Fibroblast of villous mesenchyme (primary cell): ENCODE measurements at regions not wholly inside any gene's neighbourhood (a gene's known extent, or its start where the extent isn't known, plus 50 kb on each side); places are given as distances from the start of the nearest gene placed in this dataset.

Experiments used
- DNase-seq: peaks from one replicate; pipeline ENCODE4 v3.0.0-alpha.2; 2010; ENCODE audit warnings: low read depth
- H3K4me3 ChIP-seq: 2 replicates; pipeline ENCODE4 v1.5.1; 2011; ENCODE audit warnings: low read depth, mild to moderate bottlenecking, low read length
- TF ChIP-seq, protein P1 (sequence below): IDR thresholded peaks from 2 replicates; pipeline ENCODE4 v1.5.1; 2012; ENCODE audit warnings: low read depth, mild to moderate bottlenecking, low read length; ENCODE audit not compliant: insufficient read depth

DNA sequence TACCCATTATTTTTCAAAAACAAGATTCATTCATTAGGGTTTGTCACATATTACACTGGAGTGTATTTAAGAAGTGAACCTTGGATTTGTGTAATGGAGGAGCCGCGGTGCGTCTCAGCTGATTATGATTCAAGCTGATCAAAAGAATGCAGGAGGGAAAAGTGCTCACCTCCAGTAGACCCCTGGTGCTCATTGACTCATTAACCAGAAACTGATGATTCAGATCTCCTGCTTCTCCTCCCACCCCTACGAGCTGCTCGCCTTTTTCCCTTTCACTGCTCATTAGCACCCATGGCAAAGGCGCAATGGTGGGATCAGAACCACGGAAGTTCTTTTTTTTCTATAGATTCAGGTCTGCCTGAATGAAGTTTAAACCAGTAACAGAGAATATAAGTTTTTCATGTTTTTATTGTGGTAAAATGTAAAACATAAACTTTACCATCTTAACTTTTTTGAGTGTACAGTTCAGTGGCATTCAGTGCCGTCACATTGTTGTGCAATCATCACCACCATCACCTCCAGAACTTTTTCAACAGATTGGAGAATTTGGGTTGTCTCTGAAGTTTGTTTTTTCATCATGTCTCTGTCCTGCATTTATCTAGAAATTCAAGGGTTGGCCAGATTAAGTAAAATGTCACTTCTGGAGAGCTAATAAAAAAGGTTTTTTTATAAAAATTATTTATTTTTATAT, 101.6 kb downstream of the LINC00237 start:
- no peak for DNase-seq
- no peak overlapping the region for H3K4me3 ChIP-seq
- TF ChIP-seq, protein P1, sequence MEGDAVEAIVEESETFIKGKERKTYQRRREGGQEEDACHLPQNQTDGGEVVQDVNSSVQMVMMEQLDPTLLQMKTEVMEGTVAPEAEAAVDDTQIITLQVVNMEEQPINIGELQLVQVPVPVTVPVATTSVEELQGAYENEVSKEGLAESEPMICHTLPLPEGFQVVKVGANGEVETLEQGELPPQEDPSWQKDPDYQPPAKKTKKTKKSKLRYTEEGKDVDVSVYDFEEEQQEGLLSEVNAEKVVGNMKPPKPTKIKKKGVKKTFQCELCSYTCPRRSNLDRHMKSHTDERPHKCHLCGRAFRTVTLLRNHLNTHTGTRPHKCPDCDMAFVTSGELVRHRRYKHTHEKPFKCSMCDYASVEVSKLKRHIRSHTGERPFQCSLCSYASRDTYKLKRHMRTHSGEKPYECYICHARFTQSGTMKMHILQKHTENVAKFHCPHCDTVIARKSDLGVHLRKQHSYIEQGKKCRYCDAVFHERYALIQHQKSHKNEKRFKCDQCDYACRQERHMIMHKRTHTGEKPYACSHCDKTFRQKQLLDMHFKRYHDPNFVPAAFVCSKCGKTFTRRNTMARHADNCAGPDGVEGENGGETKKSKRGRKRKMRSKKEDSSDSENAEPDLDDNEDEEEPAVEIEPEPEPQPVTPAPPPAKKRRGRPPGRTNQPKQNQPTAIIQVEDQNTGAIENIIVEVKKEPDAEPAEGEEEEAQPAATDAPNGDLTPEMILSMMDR = no peak

DNA sequence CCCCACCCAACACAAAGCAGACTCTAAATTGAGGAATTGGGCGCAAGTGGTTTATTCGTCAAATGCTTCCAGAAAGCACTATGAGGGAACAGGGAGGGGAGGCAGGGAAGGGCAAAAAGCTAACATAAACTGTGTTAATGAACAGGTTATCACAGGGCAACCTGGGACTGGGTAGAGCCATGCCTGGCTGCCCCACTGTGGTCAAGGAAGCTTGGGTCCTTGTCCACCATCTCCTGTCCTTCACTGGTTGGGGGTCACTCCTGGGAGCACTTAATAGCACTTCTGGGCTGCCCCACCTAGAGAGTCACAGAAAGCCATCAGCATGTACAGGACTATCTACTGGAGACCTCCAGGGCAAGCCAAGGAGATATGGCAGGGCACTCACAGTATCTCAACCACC, 102.3 kb downstream of the LINC00237 start:
- TF ChIP-seq, protein P1 = no peak

GRCh38 chr20:21002486-21002885, 103.7 kb downstream of the LINC00237 start:
- TF ChIP-seq, protein P1 = no peak
- DNase-seq = no peak

More for the DNA sequence above, 102.3 kb downstream of the LINC00237 start:
- no peak overlapping the region for H3K4me3 ChIP-seq
- DNase-seq = no peak

GRCh38 chr20:20993372-20993771, 112.8 kb downstream of the LINC00237 start:
- no peak overlapping the region for H3K4me3 ChIP-seq
- no peak for DNase-seq
- TF ChIP-seq, protein P1 = no peak

More at GRCh38 chr20:21002486-21002885, 103.7 kb downstream of the LINC00237 start:
- no peak overlapping the region for H3K4me3 ChIP-seq

GRCh38 chr20:20992686-20993360, 113.3 kb downstream of the LINC00237 start:
- TF ChIP-seq, protein P1 = no peak
- H3K4me3 ChIP-seq = no peak overlapping the region
- DNase-seq = no peak

DNA sequence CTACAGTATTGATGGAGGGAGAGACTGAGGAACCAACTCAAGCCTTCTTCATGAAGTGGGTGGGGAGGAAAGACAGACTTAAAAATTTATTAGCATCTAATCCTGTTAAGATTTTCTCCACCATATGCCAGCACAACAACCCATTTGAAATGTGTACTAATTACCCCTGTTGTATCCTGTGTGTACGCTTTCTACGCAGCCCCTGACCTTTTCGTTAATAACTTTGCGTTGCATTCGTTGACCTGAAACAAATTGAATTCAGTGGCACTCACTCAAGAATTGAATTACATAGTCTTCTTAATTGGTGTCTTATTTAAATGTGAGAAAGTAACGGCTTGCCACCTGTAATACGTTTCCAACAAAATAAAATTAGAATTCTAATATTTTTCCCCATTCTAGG, 113.9 kb downstream of the LINC00237 start:
- no peak overlapping the region for H3K4me3 ChIP-seq
- TF ChIP-seq, protein P1 = no peak
- DNase-seq = no peak
